SK-N-SH (cell line): ENCODE measurements at regions not wholly inside any gene's neighbourhood (a gene's known extent, or its start where the extent isn't known, plus 50 kb on each side); places are given as distances from the start of the nearest gene placed in this dataset.

Source experiments
- CTCF ChIA-PET: fragments of 300-600, 350-600 bp; formaldehyde crosslinking; extraction: SDS; loops from one replicate; lab custom pipeline; 2021; lab: Yijun Ruan, JAX
- POLR2A ChIA-PET: fragments of 350-600 bp; sonication (Branson Sonifier 250); formaldehyde crosslinking; extraction: SDS; loops from one replicate; lab custom pipeline; 2020; ENCODE audit warnings: antibody characterized with exemption, inconsistent platforms; lab: Yijun Ruan, JAX
- DNase-seq: peaks from one replicate; pipeline ENCODE4 v3.0.0; 2012
- H2AFZ ChIP-seq: fragments of 200-600 bp; sonication (generic); 2 replicates; pipeline ENCODE4 v1.8.1; 2016; ENCODE audit warnings: antibody characterized with exemption, mild to moderate bottlenecking, low read depth
- H3F3A ChIP-seq: fragments of 200-600 bp; sonication (generic); replicated peaks from 2 replicates; pipeline ENCODE3; 2016; ENCODE audit warnings: antibody characterized with exemption, mild to moderate bottlenecking; ENCODE audit not compliant: insufficient read depth
- H3K27ac ChIP-seq, 2 experiments: fragments of 200-500 bp in 1 of 2; fragments of 200-600 bp in 1 of 2; sonication (Bioruptor generic) in 1 of 2; sonication (generic), shearing (Covaris generic) in 1 of 2; 2 replicates each; pipeline versions ENCODE4 v1.5.1 to v1.6.1; 2014 to 2016; ENCODE audit warnings: low read depth in 2 of 2, inconsistent platforms in 1 of 2, low read length in 1 of 2, mild to moderate bottlenecking in 1 of 2, mixed read lengths in 1 of 2
- H3K27me3 ChIP-seq: fragments of 200-600 bp; sonication (generic), shearing (Covaris generic); 2 replicates; pipeline ENCODE4 v1.6.1; 2016; ENCODE audit warnings: mixed run types; ENCODE audit not compliant: insufficient read depth
- H3K36me3 ChIP-seq, 2 experiments: fragments of 200-500 bp in 1 of 2; fragments of 200-600 bp in 1 of 2; sonication (Bioruptor generic) in 1 of 2; sonication (generic) in 1 of 2; replicated peaks in 1 of 2; 2 replicates each; pipeline versions ENCODE3 to v1.5.1; 2014 to 2016; ENCODE audit warnings: low read length in 1 of 2, mild to moderate bottlenecking in 1 of 2; ENCODE audit not compliant: insufficient read depth in 2 of 2, control insufficient read depth in 1 of 2
- H3K4me1 ChIP-seq, 2 experiments: fragments of 200-500 bp in 1 of 2; fragments of 200-600 bp in 1 of 2; sonication (Bioruptor generic) in 1 of 2; sonication (generic), shearing (Covaris generic) in 1 of 2; 2 replicates each; pipeline versions ENCODE4 v1.5.1 to v1.6.1; 2014 to 2016; ENCODE audit warnings: low read depth in 1 of 2, low read length in 1 of 2, mixed run types in 1 of 2; ENCODE audit not compliant: insufficient read depth in 2 of 2, control insufficient read depth in 1 of 2
- H3K4me2 ChIP-seq: fragments of 200-600 bp; sonication (generic), shearing (Covaris generic); 2 replicates; pipeline ENCODE4 v1.6.1; 2017; ENCODE audit warnings: mixed run types
- H3K4me3 ChIP-seq, 2 experiments: fragments of 200-500 bp in 1 of 2; fragments of 200-600 bp in 1 of 2; sonication (Bioruptor generic) in 1 of 2; sonication (generic), shearing (Covaris generic) in 1 of 2; 2 replicates each; pipeline versions ENCODE4 v1.5.1 to v1.8.1; 2014 to 2016; ENCODE audit warnings: low read depth in 2 of 2, inconsistent platforms in 1 of 2, low read length in 1 of 2, mild to moderate bottlenecking in 1 of 2, mixed read lengths in 1 of 2, moderate library complexity in 1 of 2
- H3K79me2 ChIP-seq: fragments of 200-600 bp; sonication (generic); 2 replicates; pipeline ENCODE4 v1.8.1; 2017; ENCODE audit warnings: mild to moderate bottlenecking; ENCODE audit not compliant: insufficient read depth
- H3K9ac ChIP-seq: fragments of 200-600 bp; sonication (generic); 2 replicates; pipeline ENCODE4 v1.6.1; 2017; ENCODE audit warnings: mixed run types
- H3K9me2 ChIP-seq: fragments of 200-600 bp; sonication (generic); 2 replicates; pipeline ENCODE4 v1.6.1; 2017; ENCODE audit warnings: mixed run types
- H3K9me3 ChIP-seq: fragments of 200-600 bp; sonication (generic); 2 replicates; pipeline ENCODE4 v1.6.1; 2017; ENCODE audit warnings: mixed run types, mild to moderate bottlenecking, moderate library complexity
- H4K20me1 ChIP-seq: fragments of 200-600 bp; sonication (generic); 2 replicates; pipeline ENCODE4 v1.6.1; 2017; ENCODE audit warnings: mild to moderate bottlenecking, mixed run types; ENCODE audit not compliant: insufficient read depth
- CHD2 ChIP-seq: fragments of 150-350 bp; IDR thresholded peaks from 2 replicates; pipeline ENCODE4 v1.6.1; 2018; ENCODE audit warnings: low read length; ENCODE audit not compliant: partially characterized antibody
- CTCF ChIP-seq: fragments of 200-600 bp; sonication (generic); IDR thresholded peaks from 2 replicates; pipeline ENCODE4 v1.6.1; 2017; ENCODE audit warnings: antibody characterized with exemption, mild to moderate bottlenecking, moderate library complexity
- ELF1 ChIP-seq: IDR thresholded peaks from 2 replicates; pipeline ENCODE4 v1.4.0; 2012
- EP300 ChIP-seq, 2 experiments: IDR thresholded peaks; 2 replicates each; pipeline versions ENCODE4 v1.4.0 to v1.6.1; 2012; ENCODE audit warnings: borderline replicate concordance in 1 of 2, low read depth in 1 of 2, low read length in 1 of 2
- FOSL2 ChIP-seq: IDR thresholded peaks from 2 replicates; pipeline ENCODE4 v1.4.0; 2012; ENCODE audit warnings: low read depth, mild to moderate bottlenecking, moderate library complexity, borderline replicate concordance
- FOXJ3 ChIP-seq: sonication (generic); formaldehyde crosslinking; IDR thresholded peaks from 2 replicates; pipeline ENCODE4 v1.5.1; 2020; ENCODE audit warnings: mild to moderate bottlenecking, missing genetic modification reagents
- FOXM1 ChIP-seq: IDR thresholded peaks from 2 replicates; pipeline ENCODE4 v1.4.0; 2012; ENCODE audit warnings: low read depth, mild to moderate bottlenecking
- GATA2 ChIP-seq: sonication (generic); formaldehyde crosslinking; IDR thresholded peaks from 2 replicates; pipeline ENCODE4 v1.5.0; 2020; ENCODE audit warnings: mild to moderate bottlenecking, missing genetic modification reagents
- JUND ChIP-seq: IDR thresholded peaks from 2 replicates; pipeline ENCODE4 v1.4.0; 2012
- MXI1 ChIP-seq: IDR thresholded peaks from 2 replicates; pipeline ENCODE4 v1.6.1; 2012; ENCODE audit warnings: mild to moderate bottlenecking, low read depth, low read length, improper control_type of control experiment
- NFIC ChIP-seq: IDR thresholded peaks from 2 replicates; pipeline ENCODE4 v1.4.0; 2012; ENCODE audit warnings: borderline replicate concordance
- RAD21 ChIP-seq: IDR thresholded peaks from 2 replicates; pipeline ENCODE4 v1.6.1; 2012; ENCODE audit warnings: mild to moderate bottlenecking, low read length
- RCOR1 ChIP-seq: fragments of 150-350 bp; IDR thresholded peaks from 2 replicates; pipeline ENCODE4 v1.6.1; 2017; ENCODE audit warnings: antibody characterized with exemption, low read length
- REST ChIP-seq: IDR thresholded peaks from 2 replicates; pipeline ENCODE4 v1.6.1; 2012; ENCODE audit warnings: mild to moderate bottlenecking, low read depth, low read length, moderate library complexity
- RFX5 ChIP-seq: IDR thresholded peaks from 2 replicates; pipeline ENCODE4 v1.6.1; 2012; ENCODE audit warnings: mild to moderate bottlenecking, improper control_type of control experiment, low read length
- SMC3 ChIP-seq: IDR thresholded peaks from 2 replicates; pipeline ENCODE4 v1.6.1; 2012; ENCODE audit warnings: low read depth, low read length, improper control_type of control experiment
- TCF12 ChIP-seq: IDR thresholded peaks from 2 replicates; pipeline ENCODE4 v1.4.0; 2012
- YY1 ChIP-seq: IDR thresholded peaks from 2 replicates; pipeline ENCODE4 v1.4.0; 2012; ENCODE audit warnings: low read depth, mild to moderate bottlenecking
- ZBTB33 ChIP-seq: IDR thresholded peaks from 2 replicates; pipeline ENCODE4 v1.4.0; 2012; ENCODE audit warnings: low read depth, borderline replicate concordance
- WGBS: methylation state at CpG from one replicate; pipeline ENCODE4 v1.1.6; 2017; ENCODE audit warnings: low lambda C conversion rate; 5-methylcytosine and 5-hydroxymethylcytosine counted together
- TF ChIP-seq, protein P1 (sequence below): IDR thresholded peaks from 2 replicates; pipeline ENCODE4; 2012

DNA sequence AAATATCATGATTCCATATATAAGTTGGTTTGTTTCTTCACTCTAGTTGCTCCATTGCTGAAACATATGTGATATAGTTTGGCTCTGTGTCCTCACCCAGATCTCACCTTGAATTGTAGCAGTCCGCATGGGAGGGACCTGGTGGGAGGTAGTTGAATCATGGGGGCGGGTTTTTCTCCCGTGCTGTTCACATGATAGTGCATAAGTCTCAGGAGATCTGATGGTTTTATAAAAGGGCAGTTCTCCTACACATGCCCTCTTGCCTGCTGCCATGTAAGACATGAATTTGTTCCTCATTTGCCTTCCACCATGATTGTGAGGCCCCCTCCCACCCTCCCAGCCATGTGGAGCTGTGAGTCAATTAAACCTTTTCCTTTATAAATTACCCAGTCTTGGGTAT, 915.5 kb downstream of the KCNJ2 start:
- WGBS = 95% methylated on average over 3 of the region's 3 CpGs
- H3K27ac ChIP-seq = no peak overlapping the region
- POLR2A ChIA-PET = no interaction called here
- H4K20me1 ChIP-seq = no peaks in the 10 kb centered on the region
- no peak overlapping the region for H3K9ac ChIP-seq
- no peaks in the 10 kb centered on the region for H3K9me3 ChIP-seq
- H3K4me2 ChIP-seq = no peak overlapping the region
- H3K9me2 ChIP-seq = no peaks in the 10 kb centered on the region
- CTCF ChIA-PET = interaction anchor here (0.7 to 10.5 kb wide), 19 partner anchors 9 to 1455 kb away, joined by 3 to 80 read pairs (median 4); partner anchors contain the start of gene SOX9
- no peaks in the 10 kb centered on the region for H3K36me3 ChIP-seq
- H2AFZ ChIP-seq = no peak overlapping the region
- H3K27me3 ChIP-seq = no peaks in the 10 kb centered on the region
- TF ChIP-seq JUND = no peak
- TF ChIP-seq GATA2 (CRISPR knock-in tag) = no peak
- TF ChIP-seq RCOR1 = no peak
- TF ChIP-seq ZBTB33 = no peak
- no peak for TF ChIP-seq SMC3
- TF ChIP-seq MXI1 = no peak
- TF ChIP-seq FOXM1 = no peak
- TF ChIP-seq, protein P1, sequence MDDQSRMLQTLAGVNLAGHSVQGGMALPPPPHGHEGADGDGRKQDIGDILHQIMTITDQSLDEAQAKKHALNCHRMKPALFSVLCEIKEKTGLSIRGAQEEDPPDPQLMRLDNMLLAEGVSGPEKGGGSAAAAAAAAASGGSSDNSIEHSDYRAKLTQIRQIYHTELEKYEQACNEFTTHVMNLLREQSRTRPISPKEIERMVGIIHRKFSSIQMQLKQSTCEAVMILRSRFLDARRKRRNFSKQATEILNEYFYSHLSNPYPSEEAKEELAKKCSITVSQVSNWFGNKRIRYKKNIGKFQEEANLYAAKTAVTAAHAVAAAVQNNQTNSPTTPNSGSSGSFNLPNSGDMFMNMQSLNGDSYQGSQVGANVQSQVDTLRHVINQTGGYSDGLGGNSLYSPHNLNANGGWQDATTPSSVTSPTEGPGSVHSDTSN = no peak
- no peak for TF ChIP-seq RFX5
- no peak for TF ChIP-seq TCF12
- no peaks in the 10 kb centered on the region for H3F3A ChIP-seq
- H3K4me1 ChIP-seq = no peaks in the 10 kb centered on the region
- no peaks in the 10 kb centered on the region for H3K79me2 ChIP-seq
- DNase-seq = no peak
- no peak overlapping the region; a peak in 1 of 4 replicates for H3K4me3 ChIP-seq

GRCh38 chr17:71085238-71086033, 916.1 kb downstream of the KCNJ2 start:
- WGBS = 45% methylated on average over 5 of the region's 5 CpGs
- no peaks in the 10 kb centered on the region for H3K9me2 ChIP-seq
- H3K4me2 ChIP-seq = no peak overlapping the region
- no peaks in the 10 kb centered on the region for H4K20me1 ChIP-seq
- no peaks in the 10 kb centered on the region for H3K27me3 ChIP-seq
- no peak overlapping the region; a peak in 1 of 4 replicates for H3K4me3 ChIP-seq
- H2AFZ ChIP-seq = no peak overlapping the region
- H3K9me3 ChIP-seq = no peaks in the 10 kb centered on the region
- peak; percentile 30 for DNase-seq
- no peaks in the 10 kb centered on the region for H3F3A ChIP-seq
- no peaks in the 10 kb centered on the region for H3K36me3 ChIP-seq
- H3K27ac ChIP-seq = no peak overlapping the region
- H3K9ac ChIP-seq = no peak overlapping the region
- H3K4me1 ChIP-seq = no peaks in the 10 kb centered on the region
- TF ChIP-seq TCF12 (no peak), CTCF (peak; percentile 63), EP300 (IDR thresholded peaks at IDR 0.05; ENCODE audit: borderline replicate concordance in 1 of 2, low read depth in 1 of 2, low read length in 1 of 2) (no peak), FOSL2 (no peak), SMC3 (peak; percentile 75), FOXJ3 (no peak), FOXM1 (no peak), NFIC (no peak), YY1 (no peak), GATA2 (CRISPR knock-in tag) (no peak), RAD21 (peak; percentile 83), ELF1 (no peak), CHD2 (no peak), REST (no peak)
- CTCF ChIA-PET = interaction anchor here (0.8 to 10.5 kb wide), 20 partner anchors 8 to 1455 kb away, joined by 3 to 80 read pairs (median 4); partner anchors contain the start of gene SOX9
- POLR2A ChIA-PET = no interaction called here
- no peaks in the 10 kb centered on the region for H3K79me2 ChIP-seq
